SU-DHL-6 (cell line): ENCODE measurements at regions not wholly inside any gene's neighbourhood (a gene's known extent, or its start where the extent isn't known, plus 50 kb on each side); places are given as distances from the start of the nearest gene placed in this dataset.

ENCODE experiments used
- CTCF ChIP-seq: fragments of 200-600 bp; sonication (generic); IDR thresholded peaks from one replicate; pipeline ENCODE4 v1.5.1; 2017; ENCODE audit warnings: antibody characterized with exemption, mild to moderate bottlenecking, low read length, moderate library complexity; ENCODE audit not compliant: insufficient read depth, poor library complexity, severe bottlenecking
- EZH2phosphoT487 ChIP-seq: fragments of 200-600 bp; sonication (generic), shearing (Covaris generic); conservative IDR thresholded peaks from 2 replicates; pipeline ENCODE4 v1.6.1; 2018; ENCODE audit warnings: mild to moderate bottlenecking, antibody characterized with exemption, low read length, moderate library complexity, mixed read lengths

- no peak for TF ChIP-seq EZH2phosphoT487
- TF ChIP-seq CTCF, result no peak
Measured at GRCh38 chr2:220341014-220341413, 713.6 kb downstream of the SLC4A3 start.
